Esophagus squamous epithelium (tissue), 4 donors: ENCODE measurements at regions not wholly inside any gene's neighbourhood (a gene's known extent, or its start where the extent isn't known, plus 50 kb on each side); places are given as distances from the start of the nearest gene placed in this dataset.

Source experiments
- CTCF ChIP-seq, 6 experiments: fragments of 450-650 bp in 4 of 6; fragments of 200-600 bp in 2 of 6; sonication (generic) in 2 of 6; IDR thresholded peaks; one replicate each; pipeline ENCODE4 v1.5.1; 2016 to 2019; ENCODE audit warnings: antibody characterized with exemption in 6 of 6, mild to moderate bottlenecking in 4 of 6, moderate library complexity in 4 of 6
- POLR2A ChIP-seq, 4 donors: fragments of 450-650 bp; IDR thresholded peaks; one replicate each; pipeline ENCODE4 v1.6.1; 2017; ENCODE audit warnings: antibody characterized with exemption in 4 of 4, mild to moderate bottlenecking in 4 of 4, moderate library complexity in 3 of 4

GRCh38 chr10:131689954-131690757, 210.7 kb upstream of the PPP2R2D start:
- TF ChIP-seq CTCF (IDR thresholded peaks at IDR 0.05) (no peak), POLR2A (IDR thresholded peaks at IDR 0.05) (no peak)
